ENCODE measurements at regions not wholly inside any gene's neighbourhood (a gene's known extent, or its start where the extent isn't known, plus 50 kb on each side); places are given as distances from the start of the nearest gene placed in this dataset.
"Not testable (repeated sequence)": the region's sequence is repeated elsewhere in the genome, so short reads cannot be mapped to it uniquely, and the experiment has no call there.

- H3K4me3 Mint-ChIP-seq = peak overlapping the region; percentile 17
- H3K27ac Mint-ChIP-seq = peak overlapping the region; percentile 56
- peaks cover 50% of the 10 kb centered on the region for H3K4me1 Mint-ChIP-seq (ENCODE audit: low read depth)
- no peak for DNase-seq (ENCODE audit: low spot score)
- H3K27me3 Mint-ChIP-seq (ENCODE audit: low read depth) = no peaks in the 10 kb centered on the region
- H3K9me3 Mint-ChIP-seq = peaks cover 3% of the 10 kb centered on the region
- H3K36me3 Mint-ChIP-seq (ENCODE audit: low read depth) = no peaks in the 10 kb centered on the region
These were observed 123.2 kb upstream of the TMEM170B start for GRCh38 chr6:11414176-11414963.

GRCh38 chr6:11413728-11414127, 123.8 kb upstream of the TMEM170B start:
- Mint-ChIP-seq H3K36me3 (ENCODE audit: low read depth) (no peaks in the 10 kb centered on the region), H3K4me3 (peak overlapping the region; percentile 54), H3K4me1 (ENCODE audit: low read depth) (peaks cover 54% of the 10 kb centered on the region), H3K27ac (peak overlapping the region; percentile 82), H3K9me3 (peaks cover 3% of the 10 kb centered on the region), H3K27me3 (ENCODE audit: low read depth) (no peaks in the 10 kb centered on the region)
- DNase-seq (ENCODE audit: low spot score) = no peak

GRCh38 chr6:11413117-11413687, 124.3 kb upstream of the TMEM170B start:
- DNase-seq (ENCODE audit: low spot score) = no peak
- H3K9me3 Mint-ChIP-seq = peaks cover 3% of the 10 kb centered on the region
- peaks cover 54% of the 10 kb centered on the region for H3K4me1 Mint-ChIP-seq (ENCODE audit: low read depth)
- peak overlapping the region; percentile 54 for H3K4me3 Mint-ChIP-seq
- no peaks in the 10 kb centered on the region for H3K36me3 Mint-ChIP-seq (ENCODE audit: low read depth)
- H3K27ac Mint-ChIP-seq = peak overlapping the region; percentile 82
- H3K27me3 Mint-ChIP-seq (ENCODE audit: low read depth) = no peaks in the 10 kb centered on the region

- Mint-ChIP-seq H3K27ac (peak overlapping the region; percentile 82), H3K9me3 (peaks cover 3% of the 10 kb centered on the region), H3K4me1 (ENCODE audit: low read depth) (peaks cover 49% of the 10 kb centered on the region), H3K4me3 (peak overlapping the region; percentile 54), H3K27me3 (ENCODE audit: low read depth) (no peaks in the 10 kb centered on the region), H3K36me3 (ENCODE audit: low read depth) (no peaks in the 10 kb centered on the region)
- DNase-seq (ENCODE audit: low spot score) = no peak
These were observed 124.9 kb upstream of the TMEM170B start for GRCh38 chr6:11412616-11413015.

GRCh38 chr6:11412011-11412424, 125.5 kb upstream of the TMEM170B start:
- DNase-seq (ENCODE audit: low spot score) = no peak
- Mint-ChIP-seq H3K9me3 (peaks cover 3% of the 10 kb centered on the region), H3K27me3 (ENCODE audit: low read depth) (no peaks in the 10 kb centered on the region), H3K4me3 (peak overlapping the region; percentile 54), H3K4me1 (ENCODE audit: low read depth) (peaks cover 47% of the 10 kb centered on the region), H3K27ac (peak overlapping the region; percentile 82), H3K36me3 (ENCODE audit: low read depth) (no peaks in the 10 kb centered on the region)

- Mint-ChIP-seq H3K27ac (peak overlapping the region; percentile 82), H3K4me3 (peak overlapping the region; percentile 54), H3K4me1 (ENCODE audit: low read depth) (peaks cover 47% of the 10 kb centered on the region), H3K9me3 (peaks cover 3% of the 10 kb centered on the region), H3K36me3 (ENCODE audit: low read depth) (no peaks in the 10 kb centered on the region), H3K27me3 (ENCODE audit: low read depth) (no peaks in the 10 kb centered on the region)
- DNase-seq (ENCODE audit: low spot score) = no peak
These were observed 126.0 kb upstream of the TMEM170B start for GRCh38 chr6:11411593-11411992.

GRCh38 chr6:11410539-11411307, 126.8 kb upstream of the TMEM170B start:
- Mint-ChIP-seq H3K4me3 (peak overlapping the region; percentile 39), H3K9me3 (peaks cover 3% of the 10 kb centered on the region), H3K27ac (peak overlapping the region; percentile 46), H3K36me3 (ENCODE audit: low read depth) (no peaks in the 10 kb centered on the region), H3K4me1 (ENCODE audit: low read depth) (peaks cover 42% of the 10 kb centered on the region), H3K27me3 (ENCODE audit: low read depth) (no peaks in the 10 kb centered on the region)
- peak; percentile 44 for DNase-seq (ENCODE audit: low spot score)

GRCh38 chr6:11409371-11409770, 128.2 kb upstream of the TMEM170B start:
- Mint-ChIP-seq H3K9me3 (peaks cover 3% of the 10 kb centered on the region), H3K4me1 (ENCODE audit: low read depth) (peaks cover 38% of the 10 kb centered on the region), H3K4me3 (no peak overlapping the region), H3K36me3 (ENCODE audit: low read depth) (no peaks in the 10 kb centered on the region), H3K27ac (no peak overlapping the region), H3K27me3 (ENCODE audit: low read depth) (no peaks in the 10 kb centered on the region)
- no peak for DNase-seq (ENCODE audit: low spot score)

GRCh38 chr6:11407414-11407813, 130.1 kb upstream of the TMEM170B start:
- H3K27ac Mint-ChIP-seq = no peak overlapping the region
- DNase-seq (ENCODE audit: low spot score) = no peak
- no peaks in the 10 kb centered on the region for H3K27me3 Mint-ChIP-seq (ENCODE audit: low read depth)
- peaks cover 3% of the 10 kb centered on the region for H3K9me3 Mint-ChIP-seq
- H3K4me3 Mint-ChIP-seq = no peak overlapping the region
- H3K4me1 Mint-ChIP-seq (ENCODE audit: low read depth) = peaks cover 22% of the 10 kb centered on the region
- no peaks in the 10 kb centered on the region for H3K36me3 Mint-ChIP-seq (ENCODE audit: low read depth)

- Mint-ChIP-seq H3K4me3 (no peak overlapping the region), H3K27ac (no peak overlapping the region)
These were observed 132.7 kb upstream of the TMEM170B start for GRCh38 chr6:11404838-11405237.

GRCh38 chr6:11404081-11404480, 133.5 kb upstream of the TMEM170B start:
- H3K27ac Mint-ChIP-seq = no peak overlapping the region
- no peak overlapping the region for H3K4me3 Mint-ChIP-seq
- H3K27me3 Mint-ChIP-seq (ENCODE audit: low read depth) = no peaks in the 10 kb centered on the region
- H3K9me3 Mint-ChIP-seq = no peaks in the 10 kb centered on the region
- peaks cover 3% of the 10 kb centered on the region for H3K4me1 Mint-ChIP-seq (ENCODE audit: low read depth)
- H3K36me3 Mint-ChIP-seq (ENCODE audit: low read depth) = no peaks in the 10 kb centered on the region
- no peak for DNase-seq (ENCODE audit: low spot score)

More at GRCh38 chr6:11404838-11405237, 132.7 kb upstream of the TMEM170B start:
- H3K36me3 Mint-ChIP-seq (ENCODE audit: low read depth) = no peaks in the 10 kb centered on the region
- DNase-seq (ENCODE audit: low spot score) = no peak
- no peaks in the 10 kb centered on the region for H3K27me3 Mint-ChIP-seq (ENCODE audit: low read depth)
- H3K9me3 Mint-ChIP-seq = no peaks in the 10 kb centered on the region
- H3K4me1 Mint-ChIP-seq (ENCODE audit: low read depth) = peaks cover 8% of the 10 kb centered on the region

- peaks cover 2% of the 10 kb centered on the region for H3K4me1 Mint-ChIP-seq (ENCODE audit: low read depth)
These were observed 134.4 kb upstream of the TMEM170B start for GRCh38 chr6:11403035-11403601.

GRCh38 chr6:11402581-11402980, 135.0 kb upstream of the TMEM170B start:
- not testable (repeated sequence) for H3K36me3 Mint-ChIP-seq (ENCODE audit: low read depth); H3K27ac Mint-ChIP-seq; H3K9me3 Mint-ChIP-seq

More at GRCh38 chr6:11403035-11403601, 134.4 kb upstream of the TMEM170B start:
- DNase-seq (ENCODE audit: low spot score) = no peak
- Mint-ChIP-seq H3K27me3 (ENCODE audit: low read depth) (no peaks in the 10 kb centered on the region), H3K4me3 (no peak overlapping the region), H3K36me3 (ENCODE audit: low read depth) (no peaks in the 10 kb centered on the region), H3K27ac (no peak overlapping the region), H3K9me3 (no peaks in the 10 kb centered on the region)

GRCh38 chr6:11401954-11402353, 135.6 kb upstream of the TMEM170B start:
- not testable (repeated sequence) for H3K27ac Mint-ChIP-seq; H3K27me3 Mint-ChIP-seq (ENCODE audit: low read depth); H3K4me3 Mint-ChIP-seq; DNase-seq (ENCODE audit: low spot score); H3K4me1 Mint-ChIP-seq (ENCODE audit: low read depth); H3K36me3 Mint-ChIP-seq (ENCODE audit: low read depth); H3K9me3 Mint-ChIP-seq

More at GRCh38 chr6:11402581-11402980, 135.0 kb upstream of the TMEM170B start:
- not testable (repeated sequence) for H3K4me3 Mint-ChIP-seq; H3K4me1 Mint-ChIP-seq (ENCODE audit: low read depth); H3K27me3 Mint-ChIP-seq (ENCODE audit: low read depth); DNase-seq (ENCODE audit: low spot score)

All from T-helper 2 cell treated with Interferon-gamma antibody and Interleukin-4, amounts not matched to agents 5 μg/mL and 100 μg/mL, for 36 hours (primary cell).